GM23338 (cell line): ENCODE measurements at regions not wholly inside any gene's neighbourhood (a gene's known extent, or its start where the extent isn't known, plus 50 kb on each side); places are given as distances from the start of the nearest gene placed in this dataset.
A peak's percentile ranks its signal among the peaks of the same experiment; 100 is the strongest.
"Not testable (repeated sequence)": the region's sequence is repeated elsewhere in the genome, so short reads cannot be mapped to it uniquely, and the experiment has no call there.

Experiments used
- ATAC-seq: fragments of 200-7000 bp; cut with Tn5 transposase; 3 replicates; pipeline ENCODE4 v1.9.1; 2020
- DNase-seq: peaks from one replicate; pipeline ENCODE4 v3.0.0-alpha.2; 2015; ENCODE audit warnings: low spot score
- H2AFZ ChIP-seq: fragments of 200-600 bp; sonication (generic); 2 replicates; pipeline ENCODE4 v1.8.0; 2016; ENCODE audit warnings: antibody characterized with exemption, mild to moderate bottlenecking, moderate library complexity
- H3F3A ChIP-seq: fragments of 200-600 bp; sonication (generic); replicated peaks from 2 replicates; pipeline ENCODE4 v1.8.0; 2017; ENCODE audit warnings: antibody characterized with exemption, mixed run types, low read depth
- H3K27ac ChIP-seq: fragments of 200-600 bp; sonication (generic); 2 replicates; pipeline ENCODE4 v1.6.1; 2016; ENCODE audit warnings: low read depth
- H3K27me3 ChIP-seq: fragments of 200-600 bp; sonication (generic); 2 replicates; pipeline ENCODE4 v1.8.0; 2016; ENCODE audit warnings: mild to moderate bottlenecking, mixed run types, moderate library complexity; ENCODE audit not compliant: insufficient read depth
- H3K36me3 ChIP-seq: fragments of 200-600 bp; sonication (generic); 2 replicates; pipeline ENCODE4 v1.8.0; 2016; ENCODE audit warnings: mild to moderate bottlenecking; ENCODE audit not compliant: insufficient read depth
- H3K4me1 ChIP-seq: fragments of 200-600 bp; sonication (generic); 2 replicates; pipeline ENCODE4 v1.8.0; 2016; ENCODE audit warnings: mild to moderate bottlenecking, moderate library complexity; ENCODE audit not compliant: insufficient read depth
- H3K4me2 ChIP-seq: fragments of 200-600 bp; sonication (generic); 2 replicates; pipeline ENCODE4 v1.7.1; 2017; ENCODE audit warnings: mixed run types
- H3K4me3 ChIP-seq: fragments of 200-600 bp; sonication (generic); 2 replicates; pipeline ENCODE4 v1.6.1; 2016; ENCODE audit warnings: mixed run types
- H3K79me2 ChIP-seq: fragments of 200-600 bp; sonication (generic); replicated peaks from 2 replicates; pipeline ENCODE4 v1.8.0; 2017; ENCODE audit warnings: mild to moderate bottlenecking; ENCODE audit not compliant: insufficient read depth
- H3K9me2 ChIP-seq: fragments of 200-600 bp; sonication (generic); 2 replicates; pipeline ENCODE4 v1.8.0; 2017; ENCODE audit not compliant: insufficient read depth
- H4K20me1 ChIP-seq: fragments of 200-600 bp; sonication (generic); replicated peaks from 2 replicates; pipeline ENCODE4 v1.8.0; 2017; ENCODE audit warnings: mild to moderate bottlenecking; ENCODE audit not compliant: insufficient read depth
- H3K27ac Mint-ChIP-seq: 2 replicates; pipeline ENCODE4 v1.8.0; 2020; ENCODE audit warnings: inconsistent platforms, mild to moderate bottlenecking, moderate library complexity, mixed read lengths
- H3K27me3 Mint-ChIP-seq: 3 replicates; pipeline ENCODE4 v1.8.0; 2022; ENCODE audit warnings: low read depth, mild to moderate bottlenecking, moderate library complexity, mixed read lengths, inconsistent platforms; ENCODE audit not compliant: insufficient read depth, poor library complexity
- H3K36me3 Mint-ChIP-seq: 3 replicates; pipeline ENCODE4 v1.8.0; 2021; ENCODE audit warnings: low read depth, mild to moderate bottlenecking, inconsistent platforms, moderate library complexity, mixed read lengths
- H3K4me1 Mint-ChIP-seq: 3 replicates; pipeline ENCODE4 v1.8.0; 2020; ENCODE audit warnings: mild to moderate bottlenecking, inconsistent platforms, mixed read lengths
- H3K4me3 Mint-ChIP-seq: 3 replicates; pipeline ENCODE4 v1.8.0; 2021; ENCODE audit warnings: moderate library complexity, mild to moderate bottlenecking, inconsistent platforms, mixed read lengths
- H3K9me3 Mint-ChIP-seq: 3 replicates; pipeline ENCODE4 v1.8.0; 2020; ENCODE audit warnings: moderate library complexity, mild to moderate bottlenecking, inconsistent platforms, mixed read lengths
- EZH2phosphoT487 ChIP-seq: fragments of 200-600 bp; sonication (generic); IDR thresholded peaks from one replicate; pipeline ENCODE4 v1.8.1; 2018; ENCODE audit warnings: antibody characterized with exemption; ENCODE audit not compliant: unreplicated experiment
- JUNB ChIP-seq: IDR thresholded peaks from one replicate; pipeline ENCODE4 v1.6.1; 2016; ENCODE audit warnings: antibody characterized with exemption; ENCODE audit not compliant: unreplicated experiment
- NANOG ChIP-seq: IDR thresholded peaks from 2 replicates; pipeline ENCODE4 v1.6.1; 2016; ENCODE audit warnings: antibody characterized with exemption, borderline replicate concordance
- POLR2AphosphoS5 ChIP-seq: IDR thresholded peaks from 2 replicates; pipeline ENCODE4 v1.6.1; 2016; ENCODE audit warnings: antibody characterized with exemption, low read depth
- ZNF462 ChIP-seq: fragments of 250-450 bp; sonication (Bioruptor Pico); IDR thresholded peaks from 2 replicates; pipeline ENCODE4 v1.5.0; 2020; ENCODE audit warnings: mild to moderate bottlenecking, moderate library complexity
- TF ChIP-seq, protein P1 (sequence below), 2 experiments: fragments of 200-600 bp in 1 of 2; sonication (generic) in 1 of 2; conservative IDR thresholded peaks; 2 replicates each; pipeline versions ENCODE4 v1.5.1 to v1.6.1; 2016 to 2017; ENCODE audit warnings: antibody characterized with exemption in 2 of 2, low read depth in 2 of 2, mild to moderate bottlenecking in 2 of 2, moderate library complexity in 1 of 2

- no peak for TF ChIP-seq ZNF462 (CRISPR knock-in tag)
- TF ChIP-seq, protein P1, sequence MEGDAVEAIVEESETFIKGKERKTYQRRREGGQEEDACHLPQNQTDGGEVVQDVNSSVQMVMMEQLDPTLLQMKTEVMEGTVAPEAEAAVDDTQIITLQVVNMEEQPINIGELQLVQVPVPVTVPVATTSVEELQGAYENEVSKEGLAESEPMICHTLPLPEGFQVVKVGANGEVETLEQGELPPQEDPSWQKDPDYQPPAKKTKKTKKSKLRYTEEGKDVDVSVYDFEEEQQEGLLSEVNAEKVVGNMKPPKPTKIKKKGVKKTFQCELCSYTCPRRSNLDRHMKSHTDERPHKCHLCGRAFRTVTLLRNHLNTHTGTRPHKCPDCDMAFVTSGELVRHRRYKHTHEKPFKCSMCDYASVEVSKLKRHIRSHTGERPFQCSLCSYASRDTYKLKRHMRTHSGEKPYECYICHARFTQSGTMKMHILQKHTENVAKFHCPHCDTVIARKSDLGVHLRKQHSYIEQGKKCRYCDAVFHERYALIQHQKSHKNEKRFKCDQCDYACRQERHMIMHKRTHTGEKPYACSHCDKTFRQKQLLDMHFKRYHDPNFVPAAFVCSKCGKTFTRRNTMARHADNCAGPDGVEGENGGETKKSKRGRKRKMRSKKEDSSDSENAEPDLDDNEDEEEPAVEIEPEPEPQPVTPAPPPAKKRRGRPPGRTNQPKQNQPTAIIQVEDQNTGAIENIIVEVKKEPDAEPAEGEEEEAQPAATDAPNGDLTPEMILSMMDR (conservative IDR thresholded peaks at IDR 0.05; ENCODE audit: low read depth in 2 of 2): no peak
- TF ChIP-seq EZH2phosphoT487: no peak
- TF ChIP-seq NANOG: no peak
- no peak for TF ChIP-seq JUNB
- TF ChIP-seq POLR2AphosphoS5: no peak
Measured at GRCh38 chr7:79977481-79977880, 157.2 kb upstream of the GNAI1 start (continued).

- not testable (repeated sequence) for H3K4me3 Mint-ChIP-seq, H3K4me2 ChIP-seq, ATAC-seq, H3K36me3 Mint-ChIP-seq, H3F3A ChIP-seq, H3K27ac ChIP-seq, H3K79me2 ChIP-seq, H3K27me3 ChIP-seq, H3K4me1 ChIP-seq, H3K27ac Mint-ChIP-seq, H3K4me3 ChIP-seq, H3K9me2 ChIP-seq, H3K4me1 Mint-ChIP-seq, H4K20me1 ChIP-seq, DNase-seq, H3K27me3 Mint-ChIP-seq, H3K9me3 Mint-ChIP-seq, H2AFZ ChIP-seq, H3K36me3 ChIP-seq
Measured at GRCh38 chr7:79976711-79977020, 158.0 kb upstream of the GNAI1 start.

- H3K27ac ChIP-seq, H3K36me3 Mint-ChIP-seq, H3K27ac Mint-ChIP-seq: not testable (repeated sequence)
Measured at GRCh38 chr7:79975986-79976710, 158.5 kb upstream of the GNAI1 start.

More at GRCh38 chr7:79975986-79976710, 158.5 kb upstream of the GNAI1 start:
- not testable (repeated sequence) for ATAC-seq, H3K4me1 ChIP-seq, DNase-seq, H3K9me3 Mint-ChIP-seq, H3K4me1 Mint-ChIP-seq, H3K4me2 ChIP-seq, H3K27me3 Mint-ChIP-seq, H3F3A ChIP-seq, H3K9me2 ChIP-seq, H3K4me3 ChIP-seq, H3K79me2 ChIP-seq, H4K20me1 ChIP-seq, H3K36me3 ChIP-seq, H3K4me3 Mint-ChIP-seq, H3K27me3 ChIP-seq
- H2AFZ ChIP-seq: 0 out of 2 replicates have a peak overlapping the region, but pooled peaks have one; percentile 38
